Stimulated activated CD4-positive, alpha-beta T cell treated with anti-CD3 and anti-CD28 coated beads, Interleukin-15, amount 100 ng/mL, for 48 hours (primary cell): ENCODE measurements at regions not wholly inside any gene's neighbourhood (a gene's known extent, or its start where the extent isn't known, plus 50 kb on each side); places are given as distances from the start of the nearest gene placed in this dataset.

Experiments used
- DNase-seq, 2 donors: peaks; one replicate each; pipeline ENCODE4 v3.0.0-alpha.2; 2020; ENCODE audit warnings: low read depth in 2 of 2

DNA sequence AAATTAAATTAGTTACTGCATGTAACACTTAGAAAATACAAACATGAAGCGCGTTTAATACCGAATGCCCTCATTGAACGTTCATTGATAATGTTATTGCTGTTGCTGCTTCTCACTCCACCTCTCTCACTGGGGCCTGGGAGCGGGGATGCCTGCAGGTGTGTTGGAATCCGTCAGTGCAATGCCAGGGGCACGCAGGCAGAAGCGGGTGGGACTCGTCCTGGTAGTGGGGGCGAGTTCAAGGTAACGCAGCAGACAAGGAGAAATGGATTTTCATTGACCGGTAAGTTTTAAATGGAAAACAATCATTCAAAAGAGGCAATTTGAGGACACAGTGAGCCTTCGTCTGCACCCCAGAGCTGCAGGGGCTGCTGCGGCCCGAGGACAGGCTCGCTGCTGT, 71.2 kb upstream of the AFDN start:
- no peak for DNase-seq

DNA sequence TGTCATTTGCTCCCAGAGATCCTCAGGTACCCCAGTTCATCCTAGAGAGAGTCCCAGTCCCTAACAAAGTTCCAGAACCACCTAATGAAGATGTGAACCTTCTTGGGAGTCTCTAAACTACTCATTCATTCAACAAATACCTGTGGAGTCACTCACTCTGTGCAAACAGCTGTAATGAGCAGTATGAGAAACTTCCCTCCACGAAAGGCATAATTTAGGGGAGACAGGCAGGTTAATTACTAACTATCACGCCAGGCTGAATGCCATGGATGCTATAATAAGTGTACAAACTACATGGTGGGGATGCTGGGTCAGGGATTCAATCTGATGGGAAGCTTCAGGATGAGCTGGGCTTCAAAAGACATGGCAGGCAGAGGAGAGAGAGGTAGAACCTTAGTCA, 70.1 kb upstream of the AFDN start:
- no peak for DNase-seq

DNA sequence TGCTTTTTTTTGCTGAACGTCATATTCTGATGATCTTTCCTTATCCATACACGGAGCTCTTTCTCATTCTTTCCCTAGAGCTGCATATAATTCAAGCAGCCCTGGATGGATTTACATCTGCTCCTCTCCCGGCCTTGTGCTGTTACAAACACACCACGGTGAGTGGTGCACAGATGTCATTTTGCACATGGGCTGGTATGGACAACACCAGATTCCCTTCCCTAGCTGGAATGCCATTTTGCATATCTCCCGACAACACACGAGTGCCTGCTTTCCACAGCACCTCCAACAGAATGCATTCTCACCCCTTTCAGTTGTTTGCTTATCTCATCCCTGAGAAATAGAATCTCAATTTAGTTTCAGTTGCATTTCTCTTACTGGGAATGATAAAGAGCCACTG, 69.5 kb upstream of the AFDN start:
- DNase-seq: no peak

DNA sequence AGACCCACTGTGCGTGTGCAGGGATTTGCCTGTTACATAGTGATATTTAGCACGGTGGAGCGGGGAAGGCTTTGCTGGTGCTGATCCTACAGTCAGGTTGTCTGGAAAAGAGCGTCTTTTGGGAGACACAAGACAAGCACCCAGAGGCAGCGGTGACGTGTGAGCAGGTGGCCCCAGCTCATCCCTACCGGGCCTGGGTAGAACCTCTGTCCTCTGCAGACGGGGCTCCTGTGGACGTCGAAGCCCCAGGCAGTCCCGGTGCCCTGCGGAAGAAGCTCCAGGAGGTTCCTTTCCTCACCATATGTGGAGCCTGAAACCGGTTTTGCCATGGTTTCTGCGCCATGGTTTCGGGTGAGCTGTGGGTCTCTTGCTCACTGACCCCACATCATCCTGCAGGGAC, 68.9 kb upstream of the AFDN start:
- no peak for DNase-seq

DNA sequence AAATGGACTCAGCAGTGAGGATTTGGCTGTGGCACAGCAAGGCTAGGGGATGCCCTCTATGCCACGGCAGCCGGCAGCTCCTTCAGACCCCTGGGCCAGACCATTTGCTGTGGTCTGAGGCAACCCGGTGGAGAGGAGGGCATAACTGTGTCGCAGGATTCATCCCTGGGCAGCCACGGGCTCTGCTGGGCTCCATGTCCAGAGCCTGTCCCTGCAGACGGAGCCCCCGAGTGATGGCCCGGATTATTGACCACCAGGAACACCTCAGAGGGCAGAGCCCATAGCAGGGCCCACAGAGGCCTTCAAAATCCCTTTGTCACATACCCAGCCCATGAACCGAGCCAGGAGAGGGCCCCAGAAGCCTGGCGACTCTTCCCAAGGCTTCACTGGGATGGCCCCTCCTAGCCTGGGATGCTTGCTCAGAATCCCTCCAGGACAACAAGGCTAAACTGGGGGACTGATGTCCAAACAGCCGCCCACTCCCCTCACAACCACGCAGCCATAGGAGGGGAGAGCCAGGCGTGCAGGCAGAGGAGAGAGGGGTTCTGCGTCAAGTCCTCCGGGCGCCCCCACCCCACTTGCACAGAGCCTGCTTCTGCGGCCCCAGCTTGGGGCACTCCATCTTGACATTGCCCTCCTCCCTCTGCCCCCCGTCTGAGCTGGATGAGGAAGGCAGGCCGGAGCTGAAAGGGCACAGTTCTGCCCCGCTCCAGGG, 68.2 kb upstream of the AFDN start:
- no peak for DNase-seq

- no peak for DNase-seq
These were observed 67.5 kb upstream of the AFDN start for GRCh38 chr6:167759206-167759605.

- no peak for DNase-seq
These were observed 66.8 kb upstream of the AFDN start for GRCh38 chr6:167759912-167760311.

DNA sequence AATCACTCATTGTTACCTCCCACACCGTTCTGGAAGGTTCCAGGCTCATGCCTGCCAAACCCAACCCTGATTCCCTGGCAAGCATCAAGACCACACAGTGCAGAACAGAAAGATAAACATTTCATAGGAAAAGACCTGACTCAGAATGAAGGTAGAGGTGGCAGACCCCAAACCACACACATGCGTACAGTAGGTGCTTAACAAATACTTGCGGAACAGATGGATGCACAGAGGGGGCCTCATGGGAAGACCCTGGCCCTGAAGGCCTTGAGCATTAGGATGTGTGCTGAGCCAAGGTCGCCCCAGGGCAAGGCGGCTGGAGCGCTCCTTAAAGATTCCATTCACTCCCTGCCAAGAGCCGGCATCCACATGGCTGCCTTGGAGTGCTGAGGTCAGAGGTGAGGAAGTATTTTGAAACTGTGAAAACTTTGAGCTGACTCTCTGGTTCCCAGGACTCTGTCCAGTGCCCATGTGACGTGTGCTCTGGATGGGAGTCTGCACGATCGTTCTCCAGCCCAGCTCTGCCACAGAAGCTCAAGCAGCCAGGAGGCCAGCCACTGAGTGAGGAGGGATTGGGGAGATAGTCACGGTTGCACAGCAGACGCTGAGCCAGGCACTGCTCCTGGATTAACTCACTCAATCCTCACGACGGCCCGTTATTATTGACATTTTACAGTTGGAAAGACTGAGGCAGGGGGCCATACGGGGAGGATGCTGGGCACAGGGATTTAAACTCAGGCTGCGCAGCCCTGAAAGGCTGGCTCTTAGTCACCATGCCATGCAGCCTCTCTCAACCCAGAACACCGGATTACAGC, 65.5 kb upstream of the AFDN start:
- DNase-seq: no peak

- no peak for DNase-seq
These were observed 64.9 kb upstream of the AFDN start for GRCh38 chr6:167761794-167762258.

DNA sequence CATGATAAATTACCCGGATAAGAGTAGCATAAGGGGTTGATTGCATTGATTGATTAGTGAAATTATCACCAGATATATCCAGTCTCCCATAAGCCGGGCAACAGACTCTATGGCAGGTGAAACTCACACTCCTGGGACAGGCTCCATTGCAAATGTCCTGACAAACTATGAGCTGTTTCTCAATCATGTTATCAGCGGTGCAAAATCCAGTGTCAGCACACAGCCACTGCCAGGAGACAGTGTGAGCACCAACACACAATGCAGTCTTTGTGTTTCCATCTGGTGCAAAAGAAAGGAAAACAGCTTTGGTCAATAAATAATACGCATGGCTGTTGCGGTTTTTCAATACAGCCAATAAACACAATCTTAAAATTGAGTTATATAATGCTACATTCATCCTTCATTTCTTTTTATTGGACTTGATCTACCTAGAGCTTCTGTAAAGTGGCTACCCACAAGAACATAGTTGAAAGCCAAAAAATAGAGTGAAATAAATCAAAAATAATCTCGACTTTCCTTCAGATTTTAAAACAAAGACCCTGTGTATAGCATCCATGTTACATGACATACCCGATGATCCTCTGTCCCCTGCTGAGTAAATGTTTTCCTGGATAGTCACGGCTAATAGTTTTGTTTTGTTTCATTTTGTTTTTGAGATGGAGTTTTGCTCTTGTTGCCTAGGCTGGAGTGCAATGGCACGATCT, 64.3 kb upstream of the AFDN start:
- DNase-seq: no peak

GRCh38 chr6:167763056-167763944, 63.4 kb upstream of the AFDN start:
- DNase-seq: no peak

DNA sequence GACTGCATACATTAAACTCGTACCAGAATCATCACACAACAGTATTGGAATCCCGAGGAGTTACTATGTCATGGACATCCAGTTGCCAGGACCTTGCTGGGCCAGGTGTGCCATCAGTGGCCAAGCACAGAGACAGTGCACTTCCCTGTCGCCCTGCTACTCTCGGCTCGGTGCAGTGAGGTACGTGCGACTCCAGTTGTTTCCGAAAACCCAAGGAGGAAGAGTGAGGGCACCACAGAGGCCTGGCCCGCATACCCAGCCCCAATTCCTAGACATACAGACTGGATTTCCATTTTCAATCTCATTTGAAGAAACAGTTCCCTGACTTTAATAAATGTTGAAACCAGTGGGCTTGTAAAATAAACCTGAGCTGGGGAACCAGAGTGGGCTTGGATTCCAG, 62.5 kb upstream of the AFDN start:
- no peak for DNase-seq

- DNase-seq: no peak
These were observed 61.8 kb upstream of the AFDN start for GRCh38 chr6:167764713-167765479.

DNA sequence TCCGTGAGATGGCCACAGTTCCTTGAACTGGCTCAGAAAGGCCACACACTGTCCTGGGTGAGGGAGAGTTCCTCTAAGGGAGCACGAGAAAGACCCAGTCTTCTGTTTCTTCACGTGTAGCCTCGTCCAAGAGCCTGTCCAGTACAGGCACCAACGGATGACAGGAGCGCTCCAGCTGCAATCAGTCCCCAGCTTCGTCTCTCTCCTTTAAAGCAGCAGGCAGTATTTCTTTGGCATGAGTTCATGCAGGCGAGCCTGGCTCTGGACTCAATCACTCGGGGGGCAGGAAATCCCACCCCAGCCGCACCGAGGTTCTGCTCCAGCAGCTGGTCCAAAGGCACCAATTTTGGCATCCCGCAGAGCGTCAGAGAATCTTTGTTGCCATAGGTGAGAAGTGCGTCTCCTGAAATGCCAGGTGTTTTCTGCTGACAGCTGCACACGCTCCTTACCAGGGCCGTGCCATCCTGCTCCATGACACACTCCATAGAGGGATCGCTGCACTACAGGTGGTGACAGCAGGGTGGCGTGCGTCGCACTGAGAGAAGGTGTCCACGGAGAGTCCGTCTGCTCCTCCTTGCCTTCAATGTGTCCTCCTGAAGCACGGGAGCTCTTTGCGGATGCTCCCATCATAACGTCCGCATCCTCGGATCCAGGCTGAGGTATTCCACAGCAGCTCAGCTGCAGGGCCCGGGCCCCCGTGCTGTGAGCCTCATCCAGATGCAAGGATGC, 59.6 kb upstream of the AFDN start:
- DNase-seq: no peak

DNA sequence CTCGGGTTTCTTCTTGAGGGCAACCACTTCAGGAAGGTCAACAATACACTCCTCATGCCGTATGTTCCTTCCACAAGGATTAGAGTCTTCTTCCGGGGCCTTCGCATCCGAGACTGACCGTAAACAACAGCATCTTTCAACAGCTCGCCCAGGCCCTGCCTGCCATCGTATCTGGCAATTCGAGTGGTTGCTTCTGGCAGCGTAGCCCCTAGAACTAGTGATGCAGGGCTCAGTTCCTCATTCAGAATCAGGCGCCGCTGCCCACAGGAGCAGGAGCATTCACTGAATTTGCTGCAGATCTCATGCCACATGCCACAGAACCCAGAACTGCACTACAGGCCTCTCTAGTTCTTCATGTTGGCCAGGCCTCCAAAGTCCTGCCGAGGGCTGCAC, 59.0 kb upstream of the AFDN start:
- no peak for DNase-seq

DNA sequence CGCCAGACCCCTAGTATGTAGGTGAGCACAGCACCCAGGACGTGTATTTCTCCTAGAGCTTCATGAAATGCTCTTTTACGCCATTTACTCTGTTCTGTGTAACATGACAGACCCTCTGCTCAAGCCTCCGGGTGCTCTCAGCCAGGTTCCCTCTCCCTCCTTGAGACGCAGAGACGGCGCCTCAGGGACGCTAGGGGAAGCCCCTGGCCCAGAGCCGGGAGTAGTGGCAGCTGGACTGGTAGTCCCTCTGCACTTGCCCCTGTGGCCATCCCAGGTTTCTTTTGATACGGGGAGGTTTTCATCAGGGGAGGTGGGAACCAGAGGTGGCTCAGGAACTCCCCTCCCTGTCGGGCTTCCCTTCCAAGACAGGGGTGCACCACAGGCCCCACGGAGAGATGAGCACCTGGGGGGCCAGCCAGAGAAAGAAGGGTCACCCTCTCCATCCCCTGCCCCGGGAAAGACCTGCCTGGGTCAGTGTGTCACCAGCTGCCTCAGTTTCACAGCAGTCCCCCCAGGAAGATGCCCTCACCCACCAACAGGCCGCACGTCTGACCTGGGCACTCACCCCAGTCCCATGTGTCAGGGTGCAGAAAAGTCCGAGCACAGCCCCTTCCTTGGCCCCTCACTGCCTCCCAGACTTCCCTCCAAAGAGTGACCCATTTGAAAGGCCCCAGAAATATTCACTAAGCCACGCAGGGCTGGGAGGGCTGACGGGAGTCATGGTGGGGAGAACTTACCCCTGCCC, 58.1 kb upstream of the AFDN start:
- no peak for DNase-seq

DNA sequence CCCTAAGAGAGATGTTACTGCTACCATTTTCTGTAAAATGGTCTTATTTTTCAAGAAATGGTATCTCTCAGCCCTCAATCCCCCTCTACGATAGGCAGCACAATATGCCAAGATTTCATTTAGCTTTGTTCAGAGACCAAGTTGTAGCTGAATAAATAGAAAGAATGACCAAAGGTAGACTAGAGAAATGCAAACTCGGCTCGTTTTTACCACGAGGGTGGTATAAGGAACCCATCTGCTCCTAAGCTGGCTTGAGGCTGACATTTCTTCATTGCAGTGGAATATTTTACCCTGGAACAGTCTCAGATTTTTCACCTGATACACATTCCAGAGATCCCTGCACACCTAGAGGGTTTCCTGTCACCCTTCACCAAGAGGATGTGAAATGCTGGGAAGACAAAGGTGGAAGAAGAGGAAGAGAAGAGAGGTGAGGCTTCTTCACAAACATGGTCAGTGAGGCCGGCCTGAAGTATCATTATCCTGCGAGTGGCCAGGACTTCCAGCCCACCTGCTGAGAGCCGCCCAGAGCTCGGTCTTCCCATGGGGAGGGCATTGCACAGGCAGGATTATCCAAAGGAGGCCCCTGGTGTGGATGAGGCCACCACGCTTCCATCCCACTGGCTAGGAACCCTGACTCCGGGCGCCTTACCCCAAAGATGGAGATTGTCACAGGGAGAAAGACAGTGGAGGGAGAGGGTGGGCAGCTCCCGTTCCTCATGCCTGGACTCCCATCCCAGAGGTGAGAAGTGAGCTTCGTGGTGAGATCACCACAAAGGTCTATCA, 57.1 kb upstream of the AFDN start:
- DNase-seq: no peak

DNA sequence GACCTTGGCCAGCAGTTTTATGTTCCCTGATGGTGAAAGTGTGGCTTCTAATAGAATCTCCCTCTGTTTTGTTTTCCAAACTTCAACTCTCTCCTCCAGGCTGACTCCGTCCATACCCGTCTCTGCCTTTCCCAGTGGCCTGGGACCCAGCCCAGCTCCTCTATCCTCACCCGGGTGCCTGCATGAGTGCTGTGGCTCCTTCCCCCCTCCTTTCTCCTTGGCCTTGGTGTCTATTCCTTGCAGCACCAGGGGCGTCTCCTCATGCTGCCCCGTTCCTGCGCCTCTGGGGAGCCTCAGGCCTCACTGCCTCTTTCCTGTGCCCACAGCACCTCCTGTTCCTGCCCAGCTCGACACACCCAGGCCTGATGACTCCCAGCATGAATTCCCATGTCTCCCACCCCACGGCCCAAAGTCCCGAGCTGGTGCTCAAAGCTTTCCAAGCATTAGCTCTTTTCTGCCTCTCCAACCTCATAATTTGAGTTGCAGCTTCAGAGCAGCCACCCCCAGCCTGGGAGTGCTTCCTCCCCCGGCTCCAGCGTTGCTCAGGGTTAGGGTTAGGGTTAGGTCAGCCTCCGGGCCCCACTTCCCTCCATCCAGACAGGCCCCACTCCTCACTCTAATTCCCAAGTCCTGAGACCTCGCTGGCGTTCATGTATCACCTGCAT, 56.3 kb upstream of the AFDN start:
- no peak for DNase-seq
